Hepatocyte (in vitro differentiated cells): ENCODE measurements at regions not wholly inside any gene's neighbourhood (a gene's known extent, or its start where the extent isn't known, plus 50 kb on each side); places are given as distances from the start of the nearest gene placed in this dataset.
"Not testable (repeated sequence)": the region's sequence is repeated elsewhere in the genome, so short reads cannot be mapped to it uniquely, and the experiment has no call there.

Experiments used
- EZH2phosphoT487 ChIP-seq: fragments of 200-600 bp; sonication (generic); IDR thresholded peaks from one replicate; pipeline ENCODE4 v1.6.1; 2018; ENCODE audit warnings: antibody characterized with exemption, mild to moderate bottlenecking, low read depth, moderate library complexity; ENCODE audit not compliant: unreplicated experiment, severe bottlenecking
- TF ChIP-seq, protein P1 (sequence below): fragments of 200-600 bp; sonication (generic); IDR thresholded peaks from 2 replicates; pipeline ENCODE4 v1.5.1; 2016; ENCODE audit warnings: antibody characterized with exemption, mild to moderate bottlenecking; ENCODE audit not compliant: poor library complexity

DNA sequence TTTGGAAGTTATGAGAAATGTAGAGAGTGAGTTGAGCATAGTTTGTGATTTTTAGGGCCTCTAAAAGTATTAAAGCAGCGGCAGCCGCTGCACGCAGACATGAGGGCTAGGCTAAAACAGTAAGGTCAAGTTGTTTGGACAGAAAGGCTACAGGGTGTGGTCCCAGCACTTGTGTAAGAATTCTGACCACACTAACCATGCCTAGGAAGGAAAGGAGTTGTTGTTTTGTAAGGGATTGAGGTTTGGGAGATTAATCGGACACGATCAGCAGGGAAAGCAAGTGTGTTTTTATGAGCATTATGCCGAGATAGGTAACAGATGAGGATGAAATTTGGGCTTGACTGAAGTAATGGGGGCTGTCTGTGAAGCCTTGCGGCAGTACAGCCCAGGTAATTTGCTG is 117.9 kb downstream of the ADAMTS15 start:
- TF ChIP-seq, protein P1, sequence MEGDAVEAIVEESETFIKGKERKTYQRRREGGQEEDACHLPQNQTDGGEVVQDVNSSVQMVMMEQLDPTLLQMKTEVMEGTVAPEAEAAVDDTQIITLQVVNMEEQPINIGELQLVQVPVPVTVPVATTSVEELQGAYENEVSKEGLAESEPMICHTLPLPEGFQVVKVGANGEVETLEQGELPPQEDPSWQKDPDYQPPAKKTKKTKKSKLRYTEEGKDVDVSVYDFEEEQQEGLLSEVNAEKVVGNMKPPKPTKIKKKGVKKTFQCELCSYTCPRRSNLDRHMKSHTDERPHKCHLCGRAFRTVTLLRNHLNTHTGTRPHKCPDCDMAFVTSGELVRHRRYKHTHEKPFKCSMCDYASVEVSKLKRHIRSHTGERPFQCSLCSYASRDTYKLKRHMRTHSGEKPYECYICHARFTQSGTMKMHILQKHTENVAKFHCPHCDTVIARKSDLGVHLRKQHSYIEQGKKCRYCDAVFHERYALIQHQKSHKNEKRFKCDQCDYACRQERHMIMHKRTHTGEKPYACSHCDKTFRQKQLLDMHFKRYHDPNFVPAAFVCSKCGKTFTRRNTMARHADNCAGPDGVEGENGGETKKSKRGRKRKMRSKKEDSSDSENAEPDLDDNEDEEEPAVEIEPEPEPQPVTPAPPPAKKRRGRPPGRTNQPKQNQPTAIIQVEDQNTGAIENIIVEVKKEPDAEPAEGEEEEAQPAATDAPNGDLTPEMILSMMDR, result not testable (repeated sequence)
- not testable (repeated sequence) for TF ChIP-seq EZH2phosphoT487
